Astrocyte (in vitro differentiated cells and primary cell): ENCODE measurements at regions not wholly inside any gene's neighbourhood (a gene's known extent, or its start where the extent isn't known, plus 50 kb on each side); places are given as distances from the start of the nearest gene placed in this dataset.

Experiments
- DNase-seq: peaks from one replicate; pipeline ENCODE4 v3.0.0-alpha.2; 2010; ENCODE audit warnings: low read depth
- FAIRE-seq: peaks from 2 replicates; lab custom pipeline; 2011; peaks lifted over from hg19 to GRCh38; lab: Jason Lieb, UNC
- H2AFZ ChIP-seq: 2 replicates; pipeline ENCODE4 v1.6.0; 2012; ENCODE audit warnings: low read depth, low read length, inconsistent platforms
- H3K27ac ChIP-seq: 2 replicates; pipeline ENCODE4 v1.5.1; 2011; ENCODE audit warnings: low read depth, low read length, inconsistent platforms
- H3K27me3 ChIP-seq: 2 replicates; pipeline ENCODE4 v1.6.0; 2011; ENCODE audit warnings: low read length, inconsistent platforms; ENCODE audit not compliant: insufficient read depth
- H3K36me3 ChIP-seq: 2 replicates; pipeline ENCODE4 v1.5.1; 2011; ENCODE audit warnings: low read length, inconsistent platforms; ENCODE audit not compliant: insufficient read depth
- H3K4me1 ChIP-seq: 2 replicates; pipeline ENCODE4 v1.5.1; 2011; ENCODE audit warnings: low read length, inconsistent platforms; ENCODE audit not compliant: insufficient read depth
- H3K4me2 ChIP-seq: 2 replicates; pipeline ENCODE4 v1.6.0; 2012; ENCODE audit warnings: low read length, inconsistent platforms
- H3K4me3 ChIP-seq: 2 replicates; pipeline ENCODE4 v1.5.1; 2011; ENCODE audit warnings: low read depth, mild to moderate bottlenecking, low read length, inconsistent platforms; ENCODE audit not compliant: insufficient read depth
- H3K79me2 ChIP-seq: 2 replicates; pipeline ENCODE4 v1.6.0; 2012; ENCODE audit warnings: mild to moderate bottlenecking, low read length, inconsistent platforms; ENCODE audit not compliant: insufficient read depth
- H3K9ac ChIP-seq: 2 replicates; pipeline ENCODE4 v1.6.0; 2012; ENCODE audit warnings: mild to moderate bottlenecking, low read length, inconsistent platforms
- H3K9me3 ChIP-seq: 2 replicates; pipeline ENCODE4 v1.5.1; 2012; ENCODE audit warnings: low read depth, mild to moderate bottlenecking, low read length, inconsistent platforms; ENCODE audit not compliant: insufficient read depth
- H4K20me1 ChIP-seq: 2 replicates; pipeline ENCODE4 v1.6.0; 2012; ENCODE audit warnings: low read length, inconsistent platforms; ENCODE audit not compliant: insufficient read depth
- H3K27ac Mint-ChIP-seq: one replicate; pipeline ENCODE4 v1.8.0; 2021; ENCODE audit warnings: mild to moderate bottlenecking, mixed read lengths; ENCODE audit not compliant: unreplicated experiment
- H3K27me3 Mint-ChIP-seq: one replicate; pipeline ENCODE4 v1.8.0; 2021; ENCODE audit warnings: low read depth, mixed read lengths; ENCODE audit not compliant: unreplicated experiment
- H3K36me3 Mint-ChIP-seq: one replicate; pipeline ENCODE4 v1.8.0; 2021; ENCODE audit warnings: low read depth, mixed read lengths; ENCODE audit not compliant: unreplicated experiment
- H3K4me1 Mint-ChIP-seq: one replicate; pipeline ENCODE4 v1.8.0; 2021; ENCODE audit warnings: low read depth, mixed read lengths; ENCODE audit not compliant: unreplicated experiment
- H3K4me3 Mint-ChIP-seq: one replicate; pipeline ENCODE4 v1.8.0; 2021; ENCODE audit warnings: mild to moderate bottlenecking, moderate library complexity, mixed read lengths; ENCODE audit not compliant: unreplicated experiment
- H3K9me3 Mint-ChIP-seq: one replicate; pipeline ENCODE4 v1.8.0; 2021; ENCODE audit warnings: mild to moderate bottlenecking, mixed read lengths; ENCODE audit not compliant: unreplicated experiment
- CTCF ChIP-seq: IDR thresholded peaks from 2 replicates; pipeline ENCODE4 v1.5.1; 2011; ENCODE audit warnings: low read depth, mild to moderate bottlenecking, inconsistent platforms, low read length, moderate library complexity; ENCODE audit not compliant: insufficient read depth
- EZH2 ChIP-seq: IDR thresholded peaks from 2 replicates; pipeline ENCODE4 v1.6.1; 2012; ENCODE audit warnings: mild to moderate bottlenecking, low read length, inconsistent platforms; ENCODE audit not compliant: insufficient read depth

- H3K27ac ChIP-seq: no peak overlapping the region
- H3K36me3 Mint-ChIP-seq: no peaks in the 10 kb centered on the region
- no peak overlapping the region for H3K4me3 Mint-ChIP-seq
- no peak overlapping the region for H3K9ac ChIP-seq
- FAIRE-seq (no peak), DNase-seq (no peak)
- no peak overlapping the region for H3K27ac Mint-ChIP-seq
- no peak overlapping the region for H3K4me3 ChIP-seq
- no peaks in the 10 kb centered on the region for H3K4me1 ChIP-seq
- no peak overlapping the region for H3K4me2 ChIP-seq
- H3K9me3 Mint-ChIP-seq: no peaks in the 10 kb centered on the region
- no peaks in the 10 kb centered on the region for H3K36me3 ChIP-seq
- no peaks in the 10 kb centered on the region for H3K79me2 ChIP-seq
- no peaks in the 10 kb centered on the region for H3K9me3 ChIP-seq
- no peaks in the 10 kb centered on the region for H3K27me3 Mint-ChIP-seq
- no peak overlapping the region for H2AFZ ChIP-seq
- H3K27me3 ChIP-seq: no peaks in the 10 kb centered on the region
- no peak for TF ChIP-seq EZH2
- no peak for TF ChIP-seq CTCF
- H4K20me1 ChIP-seq: no peaks in the 10 kb centered on the region
- H3K4me1 Mint-ChIP-seq: no peaks in the 10 kb centered on the region
These were observed 408.2 kb downstream of the PRR16 start for GRCh38 chr5:120872297-120872696.

- H3K9ac ChIP-seq: no peak overlapping the region
- H3K36me3 Mint-ChIP-seq: no peaks in the 10 kb centered on the region
- H3K4me2 ChIP-seq: no peak overlapping the region
- H3K27me3 ChIP-seq: no peaks in the 10 kb centered on the region
- no peaks in the 10 kb centered on the region for H3K9me3 ChIP-seq
- H3K4me3 ChIP-seq: no peak overlapping the region
- DNase-seq (peak; percentile 15), FAIRE-seq (no peak)
- H3K27me3 Mint-ChIP-seq: no peaks in the 10 kb centered on the region
- H3K27ac Mint-ChIP-seq: no peak overlapping the region
- no peaks in the 10 kb centered on the region for H3K36me3 ChIP-seq
- H3K27ac ChIP-seq: no peak overlapping the region
- no peak overlapping the region for H3K4me3 Mint-ChIP-seq
- no peaks in the 10 kb centered on the region for H3K4me1 ChIP-seq
- no peaks in the 10 kb centered on the region for H3K79me2 ChIP-seq
- no peaks in the 10 kb centered on the region for H3K4me1 Mint-ChIP-seq
- TF ChIP-seq EZH2 (no peak), CTCF (no peak)
- H3K9me3 Mint-ChIP-seq: no peaks in the 10 kb centered on the region
- H2AFZ ChIP-seq: no peak overlapping the region
- no peaks in the 10 kb centered on the region for H4K20me1 ChIP-seq
These were observed 409.0 kb downstream of the PRR16 start for GRCh38 chr5:120873083-120873482.

GRCh38 chr5:120874081-120874862, 410.2 kb downstream of the PRR16 start:
- TF ChIP-seq EZH2 (no peak), CTCF (no peak)
- Histone ChIP-seq H3K36me3 (no peaks in the 10 kb centered on the region), H3K4me1 (no peaks in the 10 kb centered on the region), H2AFZ (no peak overlapping the region), H3K9ac (no peak overlapping the region), H3K79me2 (no peaks in the 10 kb centered on the region), H4K20me1 (no peaks in the 10 kb centered on the region), H3K9me3 (no peaks in the 10 kb centered on the region), H3K27ac (no peak overlapping the region), H3K4me2 (no peak overlapping the region), H3K4me3 (no peak overlapping the region), H3K27me3 (no peaks in the 10 kb centered on the region)
- Mint-ChIP-seq H3K27me3 (no peaks in the 10 kb centered on the region), H3K4me3 (no peak overlapping the region), H3K4me1 (no peaks in the 10 kb centered on the region), H3K36me3 (no peaks in the 10 kb centered on the region), H3K9me3 (no peaks in the 10 kb centered on the region), H3K27ac (no peak overlapping the region)
- FAIRE-seq (no peak), DNase-seq (no peak)
